ENCODE measurements at regions not wholly inside any gene's neighbourhood (a gene's known extent, or its start where the extent isn't known, plus 50 kb on each side); places are given as distances from the start of the nearest gene placed in this dataset.

- intact Hi-C loops (cut with DNase I), result no loop called here
- DNase-seq (ENCODE audit: missing footprints) (no peak), ATAC-seq (no peak)
These were observed 241.2 kb downstream of the SOX2 start for GRCh38 chr3:181952929-181953328.

GRCh38 chr3:181955566-181955965 is 243.8 kb downstream of the SOX2 start:
- intact Hi-C loops (cut with DNase I), result no loop called here
- DNase-seq (ENCODE audit: missing footprints), result no peak
- ATAC-seq, result no peak

GRCh38 chr3:181956122-181956521 is 244.4 kb downstream of the SOX2 start:
- no peak for DNase-seq (ENCODE audit: missing footprints)
- intact Hi-C loops (cut with DNase I), result no loop called here
- ATAC-seq, result no peak

GRCh38 chr3:181966393-181966792 is 254.7 kb downstream of the SOX2 start:
- intact Hi-C loops (cut with DNase I), result no loop called here
- no peak for ATAC-seq

GRCh38 chr3:181969925-181970324 is 258.2 kb downstream of the SOX2 start:
- intact Hi-C loops (cut with DNase I), result no loop called here
- no peak for DNase-seq (ENCODE audit: missing footprints)
- ATAC-seq, result no peak

More at GRCh38 chr3:181966393-181966792, 254.7 kb downstream of the SOX2 start:
- no peak for DNase-seq (ENCODE audit: missing footprints)

- DNase-seq (ENCODE audit: missing footprints), result no peak
- ATAC-seq, result no peak
- intact Hi-C loops (cut with DNase I), result no loop called here
These were observed 259.7 kb downstream of the SOX2 start for GRCh38 chr3:181971424-181971823.

GRCh38 chr3:181974198-181974597 is 262.5 kb downstream of the SOX2 start:
- ATAC-seq, result no peak
- intact Hi-C loops (cut with DNase I), result no loop called here

GRCh38 chr3:181976526-181976925 is 264.8 kb downstream of the SOX2 start:
- ATAC-seq (no peak), DNase-seq (ENCODE audit: missing footprints) (no peak)
- intact Hi-C loops (cut with DNase I), result no loop called here

More at GRCh38 chr3:181974198-181974597, 262.5 kb downstream of the SOX2 start:
- no peak for DNase-seq (ENCODE audit: missing footprints)

- DNase-seq (ENCODE audit: missing footprints) (no peak), ATAC-seq (no peak)
- intact Hi-C loops (cut with DNase I), result no loop called here
These were observed 273.7 kb downstream of the SOX2 start for GRCh38 chr3:181985386-181985785.

GRCh38 chr3:181987736-181988135 is 276.0 kb downstream of the SOX2 start:
- ATAC-seq, result no peak
- intact Hi-C loops (cut with DNase I), result no loop called here
- no peak for DNase-seq (ENCODE audit: missing footprints)

GRCh38 chr3:181998828-181999227 is 287.1 kb downstream of the SOX2 start:
- DNase-seq (ENCODE audit: missing footprints) (no peak), ATAC-seq (no peak)
- intact Hi-C loops (cut with DNase I), result no loop called here

GRCh38 chr3:181999314-181999713 is 287.6 kb downstream of the SOX2 start:
- no peak for ATAC-seq

GRCh38 chr3:182000447-182000846 is 288.7 kb downstream of the SOX2 start:
- DNase-seq (ENCODE audit: missing footprints) (no peak), ATAC-seq (no peak)
- intact Hi-C loops (cut with DNase I), result no loop called here

More at GRCh38 chr3:181999314-181999713, 287.6 kb downstream of the SOX2 start:
- intact Hi-C loops (cut with DNase I), result no loop called here
- no peak for DNase-seq (ENCODE audit: missing footprints)

- intact Hi-C loops (cut with DNase I), result no loop called here
- no peak for ATAC-seq
- DNase-seq (ENCODE audit: missing footprints), result no peak
These were observed 293.5 kb downstream of the SOX2 start for GRCh38 chr3:182005219-182005618.

GRCh38 chr3:182005701-182006100 is 294.0 kb downstream of the SOX2 start:
- DNase-seq (ENCODE audit: missing footprints) (no peak), ATAC-seq (no peak)
- intact Hi-C loops (cut with DNase I), result no loop called here

GRCh38 chr3:182006431-182006830 is 294.7 kb downstream of the SOX2 start:
- ATAC-seq (no peak), DNase-seq (ENCODE audit: missing footprints) (no peak)
- intact Hi-C loops (cut with DNase I), result no loop called here

- DNase-seq (ENCODE audit: missing footprints) (no peak), ATAC-seq (no peak)
- intact Hi-C loops (cut with DNase I), result no loop called here
These were observed 295.7 kb downstream of the SOX2 start for GRCh38 chr3:182007441-182007840.

GRCh38 chr3:182018361-182018760 is 306.6 kb downstream of the SOX2 start:
- intact Hi-C loops (cut with DNase I), result no loop called here
- ATAC-seq, result no peak

GRCh38 chr3:182019926-182020325 is 308.2 kb downstream of the SOX2 start:
- ATAC-seq, result no peak
- intact Hi-C loops (cut with DNase I), result no loop called here
- no peak for DNase-seq (ENCODE audit: missing footprints)

More at GRCh38 chr3:182018361-182018760, 306.6 kb downstream of the SOX2 start:
- no peak for DNase-seq (ENCODE audit: missing footprints)

GRCh38 chr3:182023843-182024242 is 312.1 kb downstream of the SOX2 start:
- DNase-seq (ENCODE audit: missing footprints) (no peak), ATAC-seq (no peak)
- intact Hi-C loops (cut with DNase I), result no loop called here

- intact Hi-C loops (cut with DNase I), result no loop called here
- ATAC-seq (no peak), DNase-seq (ENCODE audit: missing footprints) (no peak)
These were observed 315.6 kb downstream of the SOX2 start for GRCh38 chr3:182027366-182027765.

GRCh38 chr3:182028081-182028480 is 316.4 kb downstream of the SOX2 start:
- intact Hi-C loops (cut with DNase I), result no loop called here
- DNase-seq (ENCODE audit: missing footprints) (no peak), ATAC-seq (no peak)

Data from Right ventricle myocardium inferior (tissue), 1 donor.